Fibroblast of lung (primary cell): ENCODE measurements at regions not wholly inside any gene's neighbourhood (a gene's known extent, or its start where the extent isn't known, plus 50 kb on each side); places are given as distances from the start of the nearest gene placed in this dataset.

ENCODE experiments used
- CTCF ChIP-seq, 2 donors: IDR thresholded peaks in 1 of 2; conservative IDR thresholded peaks in 1 of 2; 1 replicate in 1 of 2; 2 replicates in 1 of 2; pipeline ENCODE4 v1.5.1; 2011 to 2012; ENCODE audit warnings: low read length in 2 of 2, control low read depth in 1 of 2, inconsistent platforms in 1 of 2, low read depth in 1 of 2, mild to moderate bottlenecking in 1 of 2
- EZH2 ChIP-seq: IDR thresholded peaks from 2 replicates; pipeline ENCODE4 v1.5.1; 2012; ENCODE audit warnings: low read length, control low read depth, mild to moderate bottlenecking; ENCODE audit errors: missing control alignments

GRCh38 chr11:38553148-38553547, 1955.1 kb upstream of the RAG2 start:
- TF ChIP-seq CTCF (conservative IDR thresholded peaks at IDR 0.05 in 1 of 2, IDR thresholded peaks at IDR 0.05 in 1 of 2; ENCODE audit: low read depth in 1 of 2, low read length in 2 of 2) (no peak), EZH2 (no peak)
